ENCODE measurements at regions not wholly inside any gene's neighbourhood (a gene's known extent, or its start where the extent isn't known, plus 50 kb on each side); places are given as distances from the start of the nearest gene placed in this dataset.

GRCh38 chr20:39810309-39810708, 848.2 kb downstream of the DHX35 start:
- DNase-seq (ENCODE audit: extremely low read depth, low read depth, low spot score), result no peak

GRCh38 chr20:39808613-39809012, 846.5 kb downstream of the DHX35 start:
- no peak for DNase-seq (ENCODE audit: extremely low read depth, low read depth, low spot score)

GRCh38 chr20:39800548-39800947, 838.4 kb downstream of the DHX35 start:
- DNase-seq (ENCODE audit: extremely low read depth, low read depth, low spot score), result no peak

- DNase-seq (ENCODE audit: extremely low read depth, low read depth, low spot score), result no peak
Observed at GRCh38 chr20:39800111-39800510, 838.0 kb downstream of the DHX35 start.

- no peak for DNase-seq (ENCODE audit: extremely low read depth, low read depth, low spot score)
Observed at GRCh38 chr20:39799366-39799965, 837.3 kb downstream of the DHX35 start.

- no peak for DNase-seq (ENCODE audit: extremely low read depth, low read depth, low spot score)
Observed at GRCh38 chr20:39795401-39796272, 833.5 kb downstream of the DHX35 start.

GRCh38 chr20:39792334-39792733, 830.2 kb downstream of the DHX35 start:
- no peak for DNase-seq (ENCODE audit: extremely low read depth, low read depth, low spot score)

GRCh38 chr20:39789411-39789810, 827.3 kb downstream of the DHX35 start:
- no peak for DNase-seq (ENCODE audit: extremely low read depth, low read depth, low spot score)

- no peak for DNase-seq (ENCODE audit: extremely low read depth, low read depth, low spot score)
Observed at GRCh38 chr20:39785252-39785917, 823.2 kb downstream of the DHX35 start.

GRCh38 chr20:39784693-39785092, 822.5 kb downstream of the DHX35 start:
- DNase-seq (ENCODE audit: extremely low read depth, low read depth, low spot score), result no peak

GRCh38 chr20:39778847-39779604, 816.9 kb downstream of the DHX35 start:
- no peak for DNase-seq (ENCODE audit: extremely low read depth, low read depth, low spot score)

- DNase-seq (ENCODE audit: extremely low read depth, low read depth, low spot score), result no peak
Observed at GRCh38 chr20:39778431-39778830, 816.3 kb downstream of the DHX35 start.

GRCh38 chr20:39777610-39778009, 815.5 kb downstream of the DHX35 start:
- no peak for DNase-seq (ENCODE audit: extremely low read depth, low read depth, low spot score)

- DNase-seq (ENCODE audit: extremely low read depth, low read depth, low spot score), result no peak
Observed at GRCh38 chr20:39775110-39775509, 813.0 kb downstream of the DHX35 start.

GRCh38 chr20:39773380-39774000, 811.3 kb downstream of the DHX35 start:
- DNase-seq (ENCODE audit: extremely low read depth, low read depth, low spot score), result no peak

GRCh38 chr20:39767352-39767751, 805.2 kb downstream of the DHX35 start:
- no peak for DNase-seq (ENCODE audit: extremely low read depth, low read depth, low spot score)

- no peak for DNase-seq (ENCODE audit: extremely low read depth, low read depth, low spot score)
Observed at GRCh38 chr20:39766333-39766732, 804.2 kb downstream of the DHX35 start.

- DNase-seq (ENCODE audit: extremely low read depth, low read depth, low spot score), result no peak
Observed at GRCh38 chr20:39762716-39763115, 800.6 kb downstream of the DHX35 start.

GRCh38 chr20:39758876-39759275, 796.7 kb downstream of the DHX35 start:
- no peak for DNase-seq (ENCODE audit: extremely low read depth, low read depth, low spot score)

GRCh38 chr20:39756828-39757227, 794.7 kb downstream of the DHX35 start:
- no peak for DNase-seq (ENCODE audit: extremely low read depth, low read depth, low spot score)

GRCh38 chr20:39756369-39756768, 794.2 kb downstream of the DHX35 start:
- DNase-seq (ENCODE audit: extremely low read depth, low read depth, low spot score), result no peak
